ENCODE measurements at regions not wholly inside any gene's neighbourhood (a gene's known extent, or its start where the extent isn't known, plus 50 kb on each side); places are given as distances from the start of the nearest gene placed in this dataset.

DNA sequence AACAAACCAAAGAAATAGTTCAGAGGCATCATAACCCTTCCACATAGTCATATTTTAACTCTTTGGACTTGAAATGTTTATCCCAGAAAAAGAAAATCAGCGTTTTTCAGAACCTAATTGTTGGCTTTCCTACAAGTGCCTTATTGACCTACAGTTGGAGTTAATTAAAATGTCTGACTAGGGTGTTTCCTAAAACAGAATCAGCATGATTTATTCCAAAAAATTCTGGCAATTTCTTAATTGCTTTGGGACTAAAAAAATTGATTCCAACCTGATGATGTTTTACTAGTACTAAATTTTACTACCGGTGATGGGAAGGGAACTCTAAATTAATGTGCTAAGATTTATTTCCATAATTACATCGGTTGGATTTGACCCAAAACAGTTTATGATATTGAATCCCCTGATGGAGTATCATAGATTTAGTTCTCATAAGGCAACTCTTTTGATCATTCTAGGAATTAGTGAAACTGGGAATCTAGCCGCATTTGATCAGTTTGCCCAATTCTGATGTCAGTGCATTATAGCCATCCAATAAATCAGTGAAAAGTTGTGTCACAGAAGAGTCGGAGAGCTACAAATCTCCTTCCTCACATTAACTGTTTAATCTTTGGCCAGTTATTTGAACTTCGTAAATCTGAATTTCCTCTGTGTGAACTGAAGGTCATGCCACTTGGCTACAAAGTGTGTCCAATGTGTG lies 134.3 kb upstream of the DSEL start:
- TF ChIP-seq CTCF (conservative IDR thresholded peaks at IDR 0.05 in 1 of 2, IDR thresholded peaks at IDR 0.05 in 1 of 2; ENCODE audit: low read depth in 1 of 2, low read length in 2 of 2) (no peak), EZH2 (IDR thresholded peaks at IDR 0.05; ENCODE audit: low read length, missing control alignments) (no peak)
